ENCODE measurements at regions not wholly inside any gene's neighbourhood (a gene's known extent, or its start where the extent isn't known, plus 50 kb on each side); places are given as distances from the start of the nearest gene placed in this dataset.

DNA sequence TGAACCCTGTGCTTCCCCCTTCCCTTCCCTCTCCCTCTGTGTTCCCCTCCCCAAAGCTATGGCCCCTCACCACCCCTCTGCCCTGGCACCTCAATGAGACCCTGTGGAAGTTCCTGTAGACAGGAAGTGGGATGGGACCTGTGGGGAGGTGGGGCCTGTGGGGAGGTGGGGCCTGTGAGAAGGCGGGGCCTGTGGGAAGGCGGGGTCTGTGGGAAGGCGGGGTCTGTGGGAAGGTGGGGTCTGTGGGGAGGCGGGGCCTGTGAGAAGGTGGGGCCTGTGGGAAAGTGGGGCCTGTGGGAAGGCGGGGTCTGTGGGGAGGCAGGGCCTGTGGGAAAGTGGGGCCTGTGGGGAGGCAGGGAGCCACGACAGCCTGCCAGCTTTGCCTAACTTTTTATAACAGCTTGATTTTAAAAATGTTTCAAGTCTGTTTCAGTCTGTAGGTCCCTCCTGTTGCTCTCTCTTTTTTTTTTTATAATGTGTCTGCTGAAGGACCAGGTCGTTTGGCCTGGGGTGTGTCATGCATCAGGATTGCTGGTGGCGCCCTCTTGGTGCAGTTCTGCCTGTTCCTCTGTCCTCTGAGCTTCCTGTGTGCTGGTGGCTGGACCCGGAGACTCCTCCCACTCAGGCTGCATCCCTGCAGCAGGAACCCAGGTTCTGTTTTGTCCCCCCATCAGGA, 70.5 kb upstream of the SLCO4A1 start:
- Histone ChIP-seq H3K9me2 (replicated peaks; ENCODE audit: control insufficient read depth, low read length) (no peaks in the 10 kb centered on the region), H3K4me2 (ENCODE audit: low read length) (peak overlapping the region; percentile 64), H3K36me3 (ENCODE audit: control insufficient read depth, low read length) (no peaks in the 10 kb centered on the region), H3K9me3 (ENCODE audit: control insufficient read depth, insufficient read depth, low read length) (no peaks in the 10 kb centered on the region), H4K20me1 (ENCODE audit: control insufficient read depth, insufficient read depth, low read depth, low read length) (no peaks in the 10 kb centered on the region), H3K4me1 (ENCODE audit: control insufficient read depth, low read length) (peaks cover 18% of the 10 kb centered on the region), H3K27ac (ENCODE audit: low read depth, low read length) (no peak overlapping the region), H3F3A (ENCODE audit: control insufficient read depth, insufficient read depth) (0 out of 2 replicates have a peak, but pooled peaks cover 3% of the 10 kb centered on the region), H3K4me3 (ENCODE audit: low read length) (peak overlapping the region; percentile 37), H3K27me3 (ENCODE audit: control insufficient read depth, low read length) (peaks cover 18% of the 10 kb centered on the region), H3K79me2 (ENCODE audit: control insufficient read depth, low read length) (no peaks in the 10 kb centered on the region)
- no peak for TF ChIP-seq EZH2phosphoT487 (IDR thresholded peaks at IDR 0.05; ENCODE audit: borderline replicate concordance, low read length)
- TF ChIP-seq, protein P1, sequence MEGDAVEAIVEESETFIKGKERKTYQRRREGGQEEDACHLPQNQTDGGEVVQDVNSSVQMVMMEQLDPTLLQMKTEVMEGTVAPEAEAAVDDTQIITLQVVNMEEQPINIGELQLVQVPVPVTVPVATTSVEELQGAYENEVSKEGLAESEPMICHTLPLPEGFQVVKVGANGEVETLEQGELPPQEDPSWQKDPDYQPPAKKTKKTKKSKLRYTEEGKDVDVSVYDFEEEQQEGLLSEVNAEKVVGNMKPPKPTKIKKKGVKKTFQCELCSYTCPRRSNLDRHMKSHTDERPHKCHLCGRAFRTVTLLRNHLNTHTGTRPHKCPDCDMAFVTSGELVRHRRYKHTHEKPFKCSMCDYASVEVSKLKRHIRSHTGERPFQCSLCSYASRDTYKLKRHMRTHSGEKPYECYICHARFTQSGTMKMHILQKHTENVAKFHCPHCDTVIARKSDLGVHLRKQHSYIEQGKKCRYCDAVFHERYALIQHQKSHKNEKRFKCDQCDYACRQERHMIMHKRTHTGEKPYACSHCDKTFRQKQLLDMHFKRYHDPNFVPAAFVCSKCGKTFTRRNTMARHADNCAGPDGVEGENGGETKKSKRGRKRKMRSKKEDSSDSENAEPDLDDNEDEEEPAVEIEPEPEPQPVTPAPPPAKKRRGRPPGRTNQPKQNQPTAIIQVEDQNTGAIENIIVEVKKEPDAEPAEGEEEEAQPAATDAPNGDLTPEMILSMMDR (IDR thresholded peaks at IDR 0.05; ENCODE audit: low read depth, low read length, poor library complexity, severe bottlenecking), result peak; percentile 75

DNA sequence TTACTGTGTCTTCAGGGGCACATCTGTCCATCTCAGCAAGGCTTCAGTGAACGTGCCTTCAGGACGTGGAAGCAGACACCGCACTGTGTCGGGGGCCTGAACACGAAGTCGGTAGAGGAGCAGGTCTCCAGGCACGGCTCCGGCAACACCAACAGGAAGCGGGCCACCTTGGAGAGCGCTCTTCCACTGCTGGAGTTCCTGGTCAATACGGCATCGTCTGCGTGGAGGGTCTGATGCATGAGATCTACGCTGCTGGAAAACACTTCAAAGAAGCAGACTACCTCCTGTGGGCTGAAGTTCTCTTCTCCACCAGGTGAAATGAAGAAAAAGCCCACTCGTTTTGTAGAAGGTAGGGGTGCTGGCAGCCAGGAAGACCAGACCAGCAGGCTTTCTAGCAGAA, 69.3 kb upstream of the SLCO4A1 start:
- H3F3A ChIP-seq (ENCODE audit: control insufficient read depth, insufficient read depth), result 0 out of 2 replicates have a peak, but pooled peaks cover 3% of the 10 kb centered on the region
- no peaks in the 10 kb centered on the region for H4K20me1 ChIP-seq (ENCODE audit: control insufficient read depth, insufficient read depth, low read depth, low read length)
- no peaks in the 10 kb centered on the region for H3K36me3 ChIP-seq (ENCODE audit: control insufficient read depth, low read length)
- TF ChIP-seq EZH2phosphoT487 (IDR thresholded peaks at IDR 0.05; ENCODE audit: borderline replicate concordance, low read length), result no peak
- TF ChIP-seq, protein P1 (IDR thresholded peaks at IDR 0.05; ENCODE audit: low read depth, low read length, poor library complexity, severe bottlenecking), result no peak
- no peak overlapping the region for H3K4me3 ChIP-seq (ENCODE audit: low read length)
- H3K4me1 ChIP-seq (ENCODE audit: control insufficient read depth, low read length), result peaks cover 19% of the 10 kb centered on the region
- H3K9me3 ChIP-seq (ENCODE audit: control insufficient read depth, insufficient read depth, low read length), result no peaks in the 10 kb centered on the region
- H3K9me2 ChIP-seq (replicated peaks; ENCODE audit: control insufficient read depth, low read length), result no peaks in the 10 kb centered on the region
- H3K4me2 ChIP-seq (ENCODE audit: low read length), result no peak overlapping the region
- H3K79me2 ChIP-seq (ENCODE audit: control insufficient read depth, low read length), result no peaks in the 10 kb centered on the region
- peaks cover 18% of the 10 kb centered on the region for H3K27me3 ChIP-seq (ENCODE audit: control insufficient read depth, low read length)
- no peak overlapping the region for H3K27ac ChIP-seq (ENCODE audit: low read depth, low read length)

DNA sequence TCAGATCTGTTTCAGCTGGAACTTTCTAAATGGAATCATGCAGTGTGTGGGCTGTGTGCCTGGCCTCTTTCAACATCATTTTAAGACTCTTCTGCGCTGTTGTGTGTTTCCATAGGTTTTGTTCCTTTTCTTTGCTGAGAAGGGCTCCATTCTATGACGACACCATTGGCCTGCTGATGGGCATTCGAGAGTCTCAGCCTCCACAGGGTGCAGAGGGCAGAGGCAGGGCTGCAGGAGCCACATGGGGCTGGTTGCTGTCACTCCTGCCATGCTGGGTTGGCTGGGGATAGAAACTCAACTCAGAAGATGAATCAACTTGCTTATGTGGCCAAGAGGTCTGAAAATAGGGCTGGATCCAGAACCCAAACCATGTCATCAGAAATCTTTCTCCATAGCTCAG, 68.5 kb upstream of the SLCO4A1 start:
- Histone ChIP-seq H3K79me2 (ENCODE audit: control insufficient read depth, low read length) (no peaks in the 10 kb centered on the region), H3K27me3 (ENCODE audit: control insufficient read depth, low read length) (peaks cover 25% of the 10 kb centered on the region), H3K9me2 (replicated peaks; ENCODE audit: control insufficient read depth, low read length) (no peaks in the 10 kb centered on the region), H3K36me3 (ENCODE audit: control insufficient read depth, low read length) (no peaks in the 10 kb centered on the region), H3K27ac (ENCODE audit: low read depth, low read length) (no peak overlapping the region), H3F3A (ENCODE audit: control insufficient read depth, insufficient read depth) (0 out of 2 replicates have a peak, but pooled peaks cover 3% of the 10 kb centered on the region), H3K4me2 (ENCODE audit: low read length) (no peak overlapping the region), H4K20me1 (ENCODE audit: control insufficient read depth, insufficient read depth, low read depth, low read length) (no peaks in the 10 kb centered on the region), H3K4me3 (ENCODE audit: low read length) (no peak overlapping the region), H3K9me3 (ENCODE audit: control insufficient read depth, insufficient read depth, low read length) (no peaks in the 10 kb centered on the region), H3K4me1 (ENCODE audit: control insufficient read depth, low read length) (peaks cover 27% of the 10 kb centered on the region)
- TF ChIP-seq EZH2phosphoT487 (IDR thresholded peaks at IDR 0.05; ENCODE audit: borderline replicate concordance, low read length), result no peak
- TF ChIP-seq, protein P1 (IDR thresholded peaks at IDR 0.05; ENCODE audit: low read depth, low read length, poor library complexity, severe bottlenecking), result no peak
